ENCODE measurements at regions not wholly inside any gene's neighbourhood (a gene's known extent, or its start where the extent isn't known, plus 50 kb on each side); places are given as distances from the start of the nearest gene placed in this dataset.

- H3K36me3 ChIP-seq (ENCODE audit: control insufficient read depth, insufficient read depth, low read length) = no peaks in the 10 kb centered on the region
- in situ Hi-C loops (cut with HindIII; ENCODE audit: low pct_unique_long_range_greater_than_20kb, low sequenced_read_pairs) = no loop called here
- ATAC-seq = no peak
- DNase-seq (ENCODE audit: low read depth, low spot score) = no peak
- CTCF ChIA-PET = no interaction called here
- intact Hi-C loops (cut with micrococcal nuclease; ENCODE audit: unreplicated experiment) = no loop called here
- TF ChIP-seq POLR2AphosphoS5 (IDR thresholded peaks at IDR 0.05; ENCODE audit: low read depth, low read length) (no peak), TCF7L2 (IDR thresholded peaks at IDR 0.05; ENCODE audit: low read depth, low read length) (no peak)
- H3K4me1 ChIP-seq (ENCODE audit: control insufficient read depth, insufficient read depth, low read length) = no peaks in the 10 kb centered on the region
- H3K4me3 ChIP-seq (ENCODE audit: low read depth in 2 of 2, low read length in 2 of 2) = no peak overlapping the region
- no peaks in the 10 kb centered on the region for H3K27me3 ChIP-seq (ENCODE audit: control insufficient read depth, insufficient read depth, low read length)
- no peak overlapping the region for H3K27ac ChIP-seq (ENCODE audit: low read length)
- no TSS peak for BruUV-seq (replicated peaks)
- POLR2A ChIA-PET = no interaction called here
- H3K9me3 ChIP-seq (ENCODE audit: control insufficient read depth, insufficient read depth, low read depth, low read length) = no peaks in the 10 kb centered on the region
Observed at GRCh38 chr6:81214414-81215091, 537.9 kb downstream of the TENT5A start.

- no TSS peak for BruUV-seq (replicated peaks)
- TF ChIP-seq CTCF (IDR thresholded peaks at IDR 0.05) (no peak), POLR2AphosphoS5 (IDR thresholded peaks at IDR 0.05; ENCODE audit: low read depth, low read length) (no peak), REST (IDR thresholded peaks at IDR 0.05; ENCODE audit: insufficient read depth in 1 of 2, low read depth in 2 of 2, low read length in 1 of 2) (no peak), TCF7L2 (IDR thresholded peaks at IDR 0.05; ENCODE audit: low read depth, low read length) (no peak), SIN3A (IDR thresholded peaks at IDR 0.05; ENCODE audit: borderline replicate concordance, insufficient read depth, low read depth, low read length) (no peak)
- Histone ChIP-seq H3K27me3 (ENCODE audit: control insufficient read depth, insufficient read depth, low read length) (no peaks in the 10 kb centered on the region), H3K4me3 (ENCODE audit: low read depth in 2 of 2, low read length in 2 of 2) (no peak overlapping the region), H3K9me3 (ENCODE audit: control insufficient read depth, insufficient read depth, low read depth, low read length) (peaks cover 3% of the 10 kb centered on the region; the same call in 1 of the 2 replicates), H3K36me3 (ENCODE audit: control insufficient read depth, insufficient read depth, low read length) (no peaks in the 10 kb centered on the region), H3K27ac (ENCODE audit: low read length) (no peak overlapping the region), H3K4me1 (ENCODE audit: control insufficient read depth, insufficient read depth, low read length) (no peaks in the 10 kb centered on the region)
- intact Hi-C loops (cut with micrococcal nuclease; ENCODE audit: unreplicated experiment) (no loop called here), in situ Hi-C loops (cut with HindIII; ENCODE audit: low pct_unique_long_range_greater_than_20kb, low sequenced_read_pairs) (no loop called here)
- no peak for DNase-seq (ENCODE audit: low read depth, low spot score)
- ATAC-seq = no peak
- CTCF ChIA-PET = interaction anchor here (0.7 kb wide), 1 partner anchor 211 kb away, joined by 5 read pairs; no protein-coding TSS in a partner anchor
- POLR2A ChIA-PET = no interaction called here
Observed at GRCh38 chr6:81204731-81205130, 547.8 kb downstream of the TENT5A start.

GRCh38 chr6:81194374-81194773 is 558.1 kb downstream of the TENT5A start:
- TF ChIP-seq REST (IDR thresholded peaks at IDR 0.05; ENCODE audit: insufficient read depth in 1 of 2, low read depth in 2 of 2, low read length in 1 of 2) (no peak), TCF7L2 (IDR thresholded peaks at IDR 0.05; ENCODE audit: low read depth, low read length) (no peak), POLR2AphosphoS5 (IDR thresholded peaks at IDR 0.05; ENCODE audit: low read depth, low read length) (no peak), CTCF (IDR thresholded peaks at IDR 0.05) (no peak), SIN3A (IDR thresholded peaks at IDR 0.05; ENCODE audit: borderline replicate concordance, insufficient read depth, low read depth, low read length) (no peak)
- no TSS peak for BruUV-seq (replicated peaks)
- Histone ChIP-seq H3K4me3 (ENCODE audit: low read depth in 2 of 2, low read length in 2 of 2) (no peak overlapping the region), H3K4me1 (ENCODE audit: control insufficient read depth, insufficient read depth, low read length) (no peaks in the 10 kb centered on the region), H3K9me3 (ENCODE audit: control insufficient read depth, insufficient read depth, low read depth, low read length) (no peaks in the 10 kb centered on the region), H3K27me3 (ENCODE audit: control insufficient read depth, insufficient read depth, low read length) (no peaks in the 10 kb centered on the region), H3K27ac (ENCODE audit: low read length) (no peak overlapping the region), H3K36me3 (ENCODE audit: control insufficient read depth, insufficient read depth, low read length) (no peaks in the 10 kb centered on the region)
- intact Hi-C loops (cut with micrococcal nuclease; ENCODE audit: unreplicated experiment) (no loop called here), in situ Hi-C loops (cut with HindIII; ENCODE audit: low pct_unique_long_range_greater_than_20kb, low sequenced_read_pairs) (no loop called here)
- no peak for DNase-seq (ENCODE audit: low read depth, low spot score)
- ATAC-seq = no peak
- ChIA-PET CTCF (no interaction called here), POLR2A (no interaction called here)
